HepG2 (cell line): ENCODE measurements at regions not wholly inside any gene's neighbourhood (a gene's known extent, or its start where the extent isn't known, plus 50 kb on each side); places are given as distances from the start of the nearest gene placed in this dataset.

Experiments
- ATAC-seq: fragments of 200-7000 bp; cut with Tn5 transposase; 3 replicates; pipeline ENCODE4 v1.9.1; 2020; ENCODE audit warnings: mild to moderate bottlenecking, moderate library complexity
- BruUV-seq: library from RNA; stranded (reverse); fragments of 400-500 nt; replicated peaks from 2 replicates; lab custom pipeline; 2021; lab: Mats Ljungman, UMichigan
- CTCF ChIA-PET: fragments of 300-600 bp; formaldehyde crosslinking; extraction: SDS; loops from one replicate; lab custom pipeline; 2021; ENCODE audit warnings: low total read pairs, inconsistent platforms, low intra/inter-chr PET ratio; lab: Yijun Ruan, JAX
- POLR2A ChIA-PET: fragments of 350-600 bp; sonication (Branson Sonifier 250); formaldehyde crosslinking; loops from one replicate; lab custom pipeline; 2020; ENCODE audit warnings: antibody characterized with exemption, inconsistent platforms; lab: Yijun Ruan, JAX
- DNase-seq: peaks from one replicate; pipeline ENCODE4 v3.0.0-alpha.2; 2015; ENCODE audit warnings: low spot score
- FAIRE-seq: peaks from 3 replicates; lab custom pipeline; 2011; peaks lifted over from hg19 to GRCh38; lab: Jason Lieb, UNC
- H2AFZ ChIP-seq: one replicate; pipeline ENCODE4 v1.6.1; 2011; ENCODE audit warnings: low read length, inconsistent platforms
- H3K27ac ChIP-seq: fragments of 300-600 bp; 3 replicates; pipeline ENCODE4 v1.8.0; 2011; ENCODE audit warnings: mixed run types, mild to moderate bottlenecking, mixed read lengths, low read length, inconsistent platforms; ENCODE audit not compliant: insufficient read depth; ENCODE audit errors: extremely low read length
- H3K27me3 ChIP-seq, 2 experiments: fragments of 200-600 bp in 1 of 2; 2 replicates in 1 of 2; 3 replicates in 1 of 2; pipeline versions ENCODE4 v1.6.0 to v1.8.0; 2011; ENCODE audit warnings: low read length in 2 of 2, mild to moderate bottlenecking in 2 of 2, moderate library complexity in 2 of 2, inconsistent platforms in 1 of 2; ENCODE audit not compliant: insufficient read depth in 2 of 2, control insufficient read depth in 1 of 2
- H3K36me3 ChIP-seq, 2 experiments: fragments of 200-600 bp in 1 of 2; replicated peaks in 1 of 2; 2 replicates in 1 of 2; 3 replicates in 1 of 2; pipeline versions ENCODE4 v1.5.1 to v1.8.0; 2011; ENCODE audit warnings: low read length in 2 of 2, inconsistent platforms in 1 of 2; ENCODE audit not compliant: insufficient read depth in 2 of 2, control insufficient read depth in 1 of 2
- H3K4me1 ChIP-seq: 2 replicates; pipeline ENCODE4 v1.5.1; 2012; ENCODE audit warnings: low read length, inconsistent platforms; ENCODE audit not compliant: insufficient read depth
- H3K4me2 ChIP-seq: 2 replicates; pipeline ENCODE4 v1.6.0; 2011; ENCODE audit warnings: low read depth, low read length, inconsistent platforms
- H3K4me3 ChIP-seq, 3 experiments: fragments of 200-600 bp in 1 of 3; sonication (generic), shearing (Covaris generic) in 1 of 3; replicated peaks in 1 of 3; 2 replicates each; pipeline ENCODE4 v1.5.1; 2011 to 2016; ENCODE audit warnings: low read length in 3 of 3, inconsistent platforms in 2 of 3, low read depth in 2 of 3, mild to moderate bottlenecking in 2 of 3, control low read depth in 1 of 3, mixed read lengths in 1 of 3; ENCODE audit not compliant: insufficient read depth in 1 of 3
- H3K79me2 ChIP-seq: one replicate; pipeline ENCODE4 v1.6.1; 2011; ENCODE audit warnings: low read length, inconsistent platforms; ENCODE audit not compliant: insufficient read depth
- H3K9ac ChIP-seq: 2 replicates; pipeline ENCODE4 v1.6.0; 2011; ENCODE audit warnings: mild to moderate bottlenecking, low read depth, low read length, inconsistent platforms; ENCODE audit not compliant: insufficient read depth
- H3K9me3 ChIP-seq: 2 replicates; pipeline ENCODE4 v1.5.1; 2012; ENCODE audit warnings: mild to moderate bottlenecking, low read length
- H4K20me1 ChIP-seq: 2 replicates; pipeline ENCODE4 v1.6.0; 2011; ENCODE audit warnings: inconsistent platforms, mild to moderate bottlenecking, low read length, moderate library complexity; ENCODE audit not compliant: insufficient read depth
- HOXA9 ChIP-seq: sonication (generic); formaldehyde crosslinking; IDR thresholded peaks from 2 replicates; pipeline ENCODE4 v1.8.1; 2022; ENCODE audit warnings: missing genetic modification reagents, mild to moderate bottlenecking, moderate library complexity, borderline replicate concordance
- MTA3 ChIP-seq: sonication (generic); formaldehyde crosslinking; IDR thresholded peaks from 2 replicates; pipeline ENCODE4 v1.4.0; 2020; ENCODE audit warnings: missing genetic modification reagents
- SIX4 ChIP-seq: sonication (generic); formaldehyde crosslinking; IDR thresholded peaks from 2 replicates; pipeline ENCODE4 v1.4.0; 2020; ENCODE audit warnings: missing genetic modification reagents
- ZNF234 ChIP-seq: sonication (generic); formaldehyde crosslinking; conservative IDR thresholded peaks from 2 replicates; pipeline ENCODE4 v1.5.1; 2020; ENCODE audit warnings: mild to moderate bottlenecking, missing genetic modification reagents
- ZNF343 ChIP-seq: sonication (generic); formaldehyde crosslinking; IDR thresholded peaks from 2 replicates; pipeline ENCODE4 v1.4.0; 2020; ENCODE audit warnings: mild to moderate bottlenecking, missing genetic modification reagents
- WGBS: methylation state at CpG from one replicate; pipeline ENCODE4 v1.1.6; 2017; ENCODE audit warnings: low lambda C conversion rate; 5-methylcytosine and 5-hydroxymethylcytosine counted together
- in situ Hi-C: cut with HindIII; loops from 2 replicates; pipeline ENCODE4 v1.10.0; 2017; ENCODE audit warnings: low pct_unique_long_range_greater_than_20kb; ENCODE audit not compliant: extremely low pct_ligation_motif_present
- intact Hi-C: fragments of 100-400 bp; cut with micrococcal nuclease; formaldehyde crosslinking; loops from one replicate; pipeline ENCODE4 v1.10.0; 2022; ENCODE audit not compliant: unreplicated experiment
- TF ChIP-seq, protein P1 (sequence below): sonication (generic); formaldehyde crosslinking; IDR thresholded peaks from 2 replicates; pipeline ENCODE4 v1.4.0; 2020; ENCODE audit warnings: missing genetic modification reagents, borderline replicate concordance
- TF ChIP-seq, protein P2 (sequence below): sonication (generic); formaldehyde crosslinking; IDR thresholded peaks from 2 replicates; pipeline ENCODE4 v1.8.0; 2022; ENCODE audit warnings: mild to moderate bottlenecking, missing genetic modification reagents; ENCODE audit not compliant: insufficient replicate concordance
- TF ChIP-seq, protein P3 (sequence below): sonication (generic); formaldehyde crosslinking; IDR thresholded peaks from 2 replicates; pipeline ENCODE4 v1.5.0; 2020; ENCODE audit warnings: mild to moderate bottlenecking, missing genetic modification reagents

DNA sequence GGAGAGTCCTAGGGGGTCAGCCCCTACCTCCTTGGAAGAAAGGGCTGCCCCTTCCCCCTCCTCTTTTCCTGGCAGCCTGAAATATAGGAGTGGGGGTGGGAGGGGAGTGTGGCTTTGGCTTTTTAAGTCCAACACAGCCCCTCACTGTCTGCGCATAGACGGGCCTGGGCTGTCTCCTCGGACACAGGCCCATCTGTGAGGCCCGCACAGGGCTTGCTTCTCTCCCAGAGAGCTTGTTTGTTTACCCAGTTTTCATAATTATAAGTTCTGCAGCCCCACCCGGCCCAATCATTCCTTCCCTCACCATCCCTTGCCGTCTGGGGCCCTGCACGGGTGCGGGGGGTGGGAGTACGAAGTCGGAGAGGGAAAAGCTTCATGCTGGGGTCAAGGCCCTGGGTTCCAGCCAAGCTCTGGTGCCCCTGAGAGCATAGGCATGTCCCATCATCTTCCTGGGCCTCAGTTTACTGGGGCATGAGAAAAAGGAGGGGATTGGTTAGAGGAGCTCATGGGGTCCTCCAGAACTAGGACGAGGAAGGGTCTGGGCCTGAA lies 54.0 kb upstream of the STXBP1 start:
- Histone ChIP-seq H3K27ac (no peak overlapping the region), H3K4me2 (no peak overlapping the region)

More for the DNA sequence above, 54.0 kb upstream of the STXBP1 start:
- Histone ChIP-seq H3K9me3 (no peaks in the 10 kb centered on the region), H4K20me1 (peaks cover 31% of the 10 kb centered on the region), H3K4me3 (no peak overlapping the region), H2AFZ (no peak overlapping the region), H3K9ac (no peak overlapping the region), H3K79me2 (peaks cover 34% of the 10 kb centered on the region), H3K36me3 (peaks cover 20 to 22% of the 10 kb centered on the region in 2 experiments; a peak in 4 of 5 replicates), H3K4me1 (peaks cover 47% of the 10 kb centered on the region), H3K27me3 (no peaks in the 10 kb centered on the region)
- DNase-seq (no peak), ATAC-seq (no peak), FAIRE-seq (no peak)
- TF ChIP-seq MTA3 (no peak), ZNF343 (CRISPR knock-in tag) (no peak), HOXA9 (CRISPR knock-in tag) (no peak), SIX4 (CRISPR knock-in tag) (no peak), ZNF234 (no peak)
- TF ChIP-seq, protein P1, sequence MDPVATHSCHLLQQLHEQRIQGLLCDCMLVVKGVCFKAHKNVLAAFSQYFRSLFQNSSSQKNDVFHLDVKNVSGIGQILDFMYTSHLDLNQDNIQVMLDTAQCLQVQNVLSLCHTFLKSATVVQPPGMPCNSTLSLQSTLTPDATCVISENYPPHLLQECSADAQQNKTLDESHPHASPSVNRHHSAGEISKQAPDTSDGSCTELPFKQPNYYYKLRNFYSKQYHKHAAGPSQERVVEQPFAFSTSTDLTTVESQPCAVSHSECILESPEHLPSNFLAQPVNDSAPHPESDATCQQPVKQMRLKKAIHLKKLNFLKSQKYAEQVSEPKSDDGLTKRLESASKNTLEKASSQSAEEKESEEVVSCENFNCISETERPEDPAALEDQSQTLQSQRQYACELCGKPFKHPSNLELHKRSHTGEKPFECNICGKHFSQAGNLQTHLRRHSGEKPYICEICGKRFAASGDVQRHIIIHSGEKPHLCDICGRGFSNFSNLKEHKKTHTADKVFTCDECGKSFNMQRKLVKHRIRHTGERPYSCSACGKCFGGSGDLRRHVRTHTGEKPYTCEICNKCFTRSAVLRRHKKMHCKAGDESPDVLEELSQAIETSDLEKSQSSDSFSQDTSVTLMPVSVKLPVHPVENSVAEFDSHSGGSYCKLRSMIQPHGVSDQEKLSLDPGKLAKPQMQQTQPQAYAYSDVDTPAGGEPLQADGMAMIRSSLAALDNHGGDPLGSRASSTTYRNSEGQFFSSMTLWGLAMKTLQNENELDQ (CRISPR knock-in tag) = no peak
- TF ChIP-seq, protein P2, sequence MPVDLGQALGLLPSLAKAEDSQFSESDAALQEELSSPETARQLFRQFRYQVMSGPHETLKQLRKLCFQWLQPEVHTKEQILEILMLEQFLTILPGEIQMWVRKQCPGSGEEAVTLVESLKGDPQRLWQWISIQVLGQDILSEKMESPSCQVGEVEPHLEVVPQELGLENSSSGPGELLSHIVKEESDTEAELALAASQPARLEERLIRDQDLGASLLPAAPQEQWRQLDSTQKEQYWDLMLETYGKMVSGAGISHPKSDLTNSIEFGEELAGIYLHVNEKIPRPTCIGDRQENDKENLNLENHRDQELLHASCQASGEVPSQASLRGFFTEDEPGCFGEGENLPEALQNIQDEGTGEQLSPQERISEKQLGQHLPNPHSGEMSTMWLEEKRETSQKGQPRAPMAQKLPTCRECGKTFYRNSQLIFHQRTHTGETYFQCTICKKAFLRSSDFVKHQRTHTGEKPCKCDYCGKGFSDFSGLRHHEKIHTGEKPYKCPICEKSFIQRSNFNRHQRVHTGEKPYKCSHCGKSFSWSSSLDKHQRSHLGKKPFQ (CRISPR knock-in tag) = no peak
- TF ChIP-seq, protein P3, sequence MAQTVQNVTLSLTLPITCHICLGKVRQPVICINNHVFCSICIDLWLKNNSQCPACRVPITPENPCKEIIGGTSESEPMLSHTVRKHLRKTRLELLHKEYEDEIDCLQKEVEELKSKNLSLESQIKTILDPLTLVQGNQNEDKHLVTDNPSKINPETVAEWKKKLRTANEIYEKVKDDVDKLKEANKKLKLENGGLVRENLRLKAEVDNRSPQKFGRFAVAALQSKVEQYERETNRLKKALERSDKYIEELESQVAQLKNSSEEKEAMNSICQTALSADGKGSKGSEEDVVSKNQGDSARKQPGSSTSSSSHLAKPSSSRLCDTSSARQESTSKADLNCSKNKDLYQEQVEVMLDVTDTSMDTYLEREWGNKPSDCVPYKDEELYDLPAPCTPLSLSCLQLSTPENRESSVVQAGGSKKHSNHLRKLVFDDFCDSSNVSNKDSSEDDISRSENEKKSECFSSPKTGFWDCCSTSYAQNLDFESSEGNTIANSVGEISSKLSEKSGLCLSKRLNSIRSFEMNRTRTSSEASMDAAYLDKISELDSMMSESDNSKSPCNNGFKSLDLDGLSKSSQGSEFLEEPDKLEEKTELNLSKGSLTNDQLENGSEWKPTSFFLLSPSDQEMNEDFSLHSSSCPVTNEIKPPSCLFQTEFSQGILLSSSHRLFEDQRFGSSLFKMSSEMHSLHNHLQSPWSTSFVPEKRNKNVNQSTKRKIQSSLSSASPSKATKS = no peak
- no TSS peak for BruUV-seq
- ChIA-PET POLR2A (interaction anchor here (0.6 to 2.6 kb wide), 5 partner anchors 10 to 22 kb away, joined by 3 to 7 read pairs (median 6); no protein-coding TSS in a partner anchor), CTCF (no interaction called here)
- intact Hi-C loops (no loop called here), in situ Hi-C loops (no loop called here)
- WGBS = 82% methylated on average over 10 of the region's 11 CpGs
